ENCODE measurements at regions not wholly inside any gene's neighbourhood (a gene's known extent, or its start where the extent isn't known, plus 50 kb on each side); places are given as distances from the start of the nearest gene placed in this dataset.
"Not testable (repeated sequence)": the region's sequence is repeated elsewhere in the genome, so short reads cannot be mapped to it uniquely, and the experiment has no call there.

GRCh38 chr2:215658635-215659305 is 222.9 kb upstream of the FN1 start:
- DNase-seq (ENCODE audit: low spot score): no peak

- peak; percentile 70 for DNase-seq (ENCODE audit: low spot score)
These were observed 222.0 kb upstream of the FN1 start for GRCh38 chr2:215657844-215658243.

- DNase-seq (ENCODE audit: low spot score): peak; percentile 40
These were observed 218.4 kb upstream of the FN1 start for GRCh38 chr2:215654148-215654819.

- no peak for DNase-seq (ENCODE audit: low spot score)
These were observed 217.6 kb upstream of the FN1 start for GRCh38 chr2:215653344-215654030.

GRCh38 chr2:215652388-215652787 is 216.5 kb upstream of the FN1 start:
- DNase-seq (ENCODE audit: low spot score): peak; percentile 68

GRCh38 chr2:215651412-215651811 is 215.5 kb upstream of the FN1 start:
- no peak for DNase-seq (ENCODE audit: low spot score)

- DNase-seq (ENCODE audit: low spot score): no peak
These were observed 208.5 kb upstream of the FN1 start for GRCh38 chr2:215644233-215644897.

- no peak for DNase-seq (ENCODE audit: low spot score)
These were observed 202.8 kb upstream of the FN1 start for GRCh38 chr2:215638687-215639086.

- no peak for DNase-seq (ENCODE audit: low spot score)
These were observed 201.8 kb upstream of the FN1 start for GRCh38 chr2:215637651-215638050.

- DNase-seq (ENCODE audit: low spot score): no peak
These were observed 200.9 kb upstream of the FN1 start for GRCh38 chr2:215636816-215637215.

GRCh38 chr2:215635788-215636139 is 199.9 kb upstream of the FN1 start:
- no peak for DNase-seq (ENCODE audit: low spot score)

- DNase-seq (ENCODE audit: low spot score): no peak
These were observed 199.4 kb upstream of the FN1 start for GRCh38 chr2:215635071-215635787.

- no peak for DNase-seq (ENCODE audit: low spot score)
These were observed 197.5 kb upstream of the FN1 start for GRCh38 chr2:215633360-215633759.

GRCh38 chr2:215631696-215632095 is 195.8 kb upstream of the FN1 start:
- no peak for DNase-seq (ENCODE audit: low spot score)

- not testable (repeated sequence) for DNase-seq (ENCODE audit: low spot score)
These were observed 194.9 kb upstream of the FN1 start for GRCh38 chr2:215630796-215631195.

GRCh38 chr2:215627771-215628170 is 191.9 kb upstream of the FN1 start:
- no peak for DNase-seq (ENCODE audit: low spot score)

- DNase-seq (ENCODE audit: low spot score): no peak
These were observed 191.0 kb upstream of the FN1 start for GRCh38 chr2:215626812-215627281.

GRCh38 chr2:215626063-215626462 is 190.2 kb upstream of the FN1 start:
- DNase-seq (ENCODE audit: low spot score): no peak

- DNase-seq (ENCODE audit: low spot score): no peak
These were observed 189.3 kb upstream of the FN1 start for GRCh38 chr2:215625207-215625606.

GRCh38 chr2:215624423-215624829 is 188.6 kb upstream of the FN1 start:
- peak; percentile 65 for DNase-seq (ENCODE audit: low spot score)

- DNase-seq (ENCODE audit: low spot score): no peak
These were observed 187.0 kb upstream of the FN1 start for GRCh38 chr2:215622837-215623236.

GRCh38 chr2:215621381-215621780 is 185.5 kb upstream of the FN1 start:
- DNase-seq (ENCODE audit: low spot score): no peak
